Activated T-helper 2 cell treated with anti-CD3 and anti-CD28 coated beads, Interferon-gamma antibody, Interleukin-2, Interleukin-4, amounts not matched to agents 10 μg/mL and 5 μg/mL and 100 μg/mL, durations not matched to agents 14 hours and 24 hours and 36 hours (primary cell): ENCODE measurements at regions not wholly inside any gene's neighbourhood (a gene's known extent, or its start where the extent isn't known, plus 50 kb on each side); places are given as distances from the start of the nearest gene placed in this dataset.
A peak's percentile ranks its signal among the peaks of the same experiment; 100 is the strongest.
"Not testable (repeated sequence)": the region's sequence is repeated elsewhere in the genome, so short reads cannot be mapped to it uniquely, and the experiment has no call there.

Experiments used
- DNase-seq: peaks from one replicate; pipeline ENCODE4 v3.0.0; 2021; ENCODE audit warnings: low spot score
- H3K27ac Mint-ChIP-seq: one replicate; pipeline ENCODE4 v1.8.0; 2021; ENCODE audit warnings: mixed read lengths
- H3K27me3 Mint-ChIP-seq: one replicate; pipeline ENCODE4 v1.8.0; 2021; ENCODE audit warnings: low read depth, mixed read lengths
- H3K36me3 Mint-ChIP-seq: one replicate; pipeline ENCODE4 v1.8.0; 2021; ENCODE audit warnings: low read depth, mixed read lengths
- H3K4me1 Mint-ChIP-seq: one replicate; pipeline ENCODE4 v1.8.0; 2021; ENCODE audit warnings: low read depth, mixed read lengths
- H3K4me3 Mint-ChIP-seq: one replicate; pipeline ENCODE4 v1.8.0; 2021; ENCODE audit warnings: low read depth, mild to moderate bottlenecking, moderate library complexity, mixed read lengths
- H3K9me3 Mint-ChIP-seq: one replicate; pipeline ENCODE4 v1.8.0; 2021; ENCODE audit warnings: mixed read lengths
- intact Hi-C: fragments of 100-400 bp; cut with micrococcal nuclease; formaldehyde crosslinking; loops from one replicate; pipeline ENCODE4 v1.15.1; 2023

GRCh38 chr1:101363891-101364318, 127.1 kb downstream of the S1PR1 start:
- DNase-seq = no peak
- H3K36me3 Mint-ChIP-seq = no peaks in the 10 kb centered on the region
- no peaks in the 10 kb centered on the region for H3K9me3 Mint-ChIP-seq
- H3K4me1 Mint-ChIP-seq = peaks cover 1% of the 10 kb centered on the region
- intact Hi-C loops = no loop called here
- no peak overlapping the region for H3K27ac Mint-ChIP-seq
- H3K4me3 Mint-ChIP-seq = no peak overlapping the region
- peaks cover 33% of the 10 kb centered on the region for H3K27me3 Mint-ChIP-seq

- Mint-ChIP-seq H3K4me3 (no peak overlapping the region), H3K27me3 (peaks cover 30% of the 10 kb centered on the region), H3K36me3 (no peaks in the 10 kb centered on the region), H3K9me3 (no peaks in the 10 kb centered on the region), H3K4me1 (peaks cover 1% of the 10 kb centered on the region), H3K27ac (no peak overlapping the region)
- intact Hi-C loops = no loop called here
- no peak for DNase-seq
Observed at GRCh38 chr1:101364370-101365120, 127.7 kb downstream of the S1PR1 start.

- no peak for DNase-seq
- Mint-ChIP-seq H3K27ac (no peak overlapping the region), H3K9me3 (no peaks in the 10 kb centered on the region), H3K36me3 (no peaks in the 10 kb centered on the region), H3K27me3 (peaks cover 30% of the 10 kb centered on the region), H3K4me3 (no peak overlapping the region), H3K4me1 (peaks cover 3% of the 10 kb centered on the region)
- intact Hi-C loops = no loop called here
Observed at GRCh38 chr1:101365186-101365585, 128.4 kb downstream of the S1PR1 start.

- Mint-ChIP-seq H3K4me1 (peaks cover 4% of the 10 kb centered on the region), H3K27ac (no peak overlapping the region), H3K9me3 (no peaks in the 10 kb centered on the region), H3K36me3 (no peaks in the 10 kb centered on the region), H3K4me3 (no peak overlapping the region), H3K27me3 (peaks cover 30% of the 10 kb centered on the region)
- intact Hi-C loops = no loop called here
- DNase-seq = no peak
Observed at GRCh38 chr1:101365878-101366277, 129.1 kb downstream of the S1PR1 start.

- intact Hi-C loops = no loop called here
- Mint-ChIP-seq H3K27me3 (peaks cover 28% of the 10 kb centered on the region), H3K4me3 (no peak overlapping the region), H3K36me3 (no peaks in the 10 kb centered on the region), H3K27ac (no peak overlapping the region), H3K4me1 (peaks cover 12% of the 10 kb centered on the region), H3K9me3 (no peaks in the 10 kb centered on the region)
- DNase-seq = no peak
Observed at GRCh38 chr1:101366513-101367215, 129.8 kb downstream of the S1PR1 start.

GRCh38 chr1:101367630-101368029, 130.8 kb downstream of the S1PR1 start:
- DNase-seq = no peak
- Mint-ChIP-seq H3K36me3 (peaks cover 3% of the 10 kb centered on the region), H3K27ac (no peak overlapping the region), H3K4me1 (peaks cover 16% of the 10 kb centered on the region), H3K9me3 (peaks cover 3% of the 10 kb centered on the region), H3K27me3 (peaks cover 32% of the 10 kb centered on the region), H3K4me3 (no peak overlapping the region)
- intact Hi-C loops = no loop called here

GRCh38 chr1:101370488-101370887, 133.7 kb downstream of the S1PR1 start:
- DNase-seq = no peak
- Mint-ChIP-seq H3K9me3 (peaks cover 12% of the 10 kb centered on the region), H3K27ac (no peak overlapping the region), H3K36me3 (peaks cover 6% of the 10 kb centered on the region), H3K4me1 (peaks cover 17% of the 10 kb centered on the region), H3K4me3 (no peak overlapping the region), H3K27me3 (peaks cover 41% of the 10 kb centered on the region)
- intact Hi-C loops = loop anchor here (5.0 to 10.0 kb wide), 2 partner anchors 78 to 916 kb away; no protein-coding TSS in a partner anchor

GRCh38 chr1:101371259-101371658, 134.4 kb downstream of the S1PR1 start:
- peaks cover 44% of the 10 kb centered on the region for H3K27me3 Mint-ChIP-seq
- intact Hi-C loops = loop anchor here (1.0 to 10.0 kb wide), 4 partner anchors 9 to 916 kb away; no protein-coding TSS in a partner anchor
- peaks cover 12% of the 10 kb centered on the region for H3K9me3 Mint-ChIP-seq
- H3K4me3 Mint-ChIP-seq = peak overlapping the region; percentile 10
- DNase-seq = peak; percentile 31
- H3K4me1 Mint-ChIP-seq = peaks cover 17% of the 10 kb centered on the region
- peaks cover 6% of the 10 kb centered on the region for H3K36me3 Mint-ChIP-seq
- no peak overlapping the region for H3K27ac Mint-ChIP-seq

- Mint-ChIP-seq H3K27ac (no peak overlapping the region), H3K4me3 (no peak overlapping the region), H3K27me3 (peaks cover 37% of the 10 kb centered on the region), H3K9me3 (peaks cover 12% of the 10 kb centered on the region), H3K4me1 (peaks cover 19% of the 10 kb centered on the region), H3K36me3 (peaks cover 6% of the 10 kb centered on the region)
- no peak for DNase-seq
- intact Hi-C loops = loop anchor here (5.0 to 10.0 kb wide), 2 partner anchors 81 to 919 kb away; no protein-coding TSS in a partner anchor
Observed at GRCh38 chr1:101373570-101373969, 136.8 kb downstream of the S1PR1 start.

GRCh38 chr1:101375448-101375847, 138.6 kb downstream of the S1PR1 start:
- not testable (repeated sequence) for H3K36me3 Mint-ChIP-seq, H3K4me3 Mint-ChIP-seq, DNase-seq, H3K27ac Mint-ChIP-seq
- peaks cover 12% of the 10 kb centered on the region for H3K9me3 Mint-ChIP-seq
- intact Hi-C loops = loop anchor here (10.0 kb wide), 1 partner anchor 921 kb away; no protein-coding TSS in a partner anchor
- H3K27me3 Mint-ChIP-seq = peaks cover 25% of the 10 kb centered on the region
- peaks cover 34% of the 10 kb centered on the region for H3K4me1 Mint-ChIP-seq

GRCh38 chr1:101376121-101377083, 139.6 kb downstream of the S1PR1 start:
- Mint-ChIP-seq H3K36me3 (peaks cover 6% of the 10 kb centered on the region), H3K27ac (no peak overlapping the region), H3K4me1 (peaks cover 30% of the 10 kb centered on the region), H3K9me3 (peaks cover 12% of the 10 kb centered on the region), H3K27me3 (peaks cover 21% of the 10 kb centered on the region), H3K4me3 (no peak overlapping the region)
- no peak for DNase-seq
- intact Hi-C loops = loop anchor here (10.0 kb wide), 1 partner anchor 922 kb away; no protein-coding TSS in a partner anchor
